ENCODE measurements at regions not wholly inside any gene's neighbourhood (a gene's known extent, or its start where the extent isn't known, plus 50 kb on each side); places are given as distances from the start of the nearest gene placed in this dataset.

DNA sequence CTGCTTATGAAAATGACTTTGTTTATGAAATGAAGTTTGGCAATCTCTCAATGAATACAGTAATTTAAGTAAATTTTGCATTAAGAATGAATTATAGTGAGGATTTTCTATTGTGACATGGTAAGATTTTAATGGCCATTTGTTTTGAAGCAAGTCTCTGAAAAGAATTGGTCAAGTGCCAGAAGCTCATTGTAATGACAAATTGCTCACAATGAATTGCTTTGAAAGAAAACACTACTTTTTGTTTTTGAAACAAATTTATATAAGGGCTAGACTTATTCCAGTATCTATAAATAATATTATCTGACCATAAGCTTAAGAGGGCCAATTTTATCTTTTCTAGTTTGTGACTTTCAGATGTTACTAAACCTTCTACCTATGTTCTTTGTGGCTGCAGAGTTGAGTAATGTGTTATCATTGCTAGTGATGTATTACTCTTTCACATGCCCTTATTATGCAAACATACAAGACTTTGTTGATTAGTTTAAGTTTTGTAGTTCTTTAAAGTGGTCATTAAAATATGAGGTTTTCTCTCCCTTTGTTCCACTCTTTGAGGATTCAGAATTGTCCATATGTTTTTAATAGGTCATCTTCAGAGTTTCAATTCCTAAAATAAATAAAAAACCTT, 93.0 kb upstream of the ZNF608 start:
- TF ChIP-seq POLR2A (IDR thresholded peaks at IDR 0.05; ENCODE audit: low read length), result no peak
- TF ChIP-seq GATA1 (IDR thresholded peaks at IDR 0.05; ENCODE audit: low read depth, low read length), result no peak

Measured in erythroblast (primary cell).